Endothelial cell of umbilical vein (primary cell): ENCODE measurements at regions not wholly inside any gene's neighbourhood (a gene's known extent, or its start where the extent isn't known, plus 50 kb on each side); places are given as distances from the start of the nearest gene placed in this dataset.

Experiments
- JUN ChIP-seq: IDR thresholded peaks from 2 replicates; pipeline ENCODE4 v1.6.1; 2011; ENCODE audit warnings: borderline replicate concordance, low read depth; ENCODE audit not compliant: insufficient read length, insufficient read depth
- MAX ChIP-seq: IDR thresholded peaks from 2 replicates; pipeline ENCODE4 v1.6.1; 2011; ENCODE audit not compliant: insufficient read depth, insufficient read length
- MYC ChIP-seq: IDR thresholded peaks from one replicate; pipeline ENCODE4 v1.6.1; 2011; ENCODE audit warnings: mild to moderate bottlenecking, low read depth, low read length
- POLR2AphosphoS5 ChIP-seq: IDR thresholded peaks from 2 replicates; pipeline ENCODE4 v1.6.1; 2012; ENCODE audit warnings: low read depth, mild to moderate bottlenecking, control low read depth, low read length, moderate library complexity; ENCODE audit not compliant: insufficient read depth

- TF ChIP-seq MYC (no peak), MAX (no peak), JUN (no peak), POLR2AphosphoS5 (no peak)
Measured at GRCh38 chr3:117995842-117996437, 1038.7 kb downstream of the IGSF11 start.
